ENCODE measurements at regions not wholly inside any gene's neighbourhood (a gene's known extent, or its start where the extent isn't known, plus 50 kb on each side); places are given as distances from the start of the nearest gene placed in this dataset.

- Histone ChIP-seq H3K4me2 (replicated peaks; ENCODE audit: extremely low read depth, low read length, poor library complexity, severe bottlenecking) (no peak overlapping the region), H3K36me3 (replicated peaks in 1 of 2; ENCODE audit: control insufficient read depth in 1 of 2, insufficient read depth in 2 of 2, low read length in 2 of 2) (no peaks in the 10 kb centered on the region), H3K4me3 (replicated peaks in 1 of 3; ENCODE audit: low read depth in 2 of 3, low read length in 3 of 3) (no peak overlapping the region), H3K4me1 (ENCODE audit: control insufficient read depth in 1 of 2, insufficient read depth in 2 of 2, low read length in 2 of 2) (peaks cover 10 to 12% of the 10 kb centered on the region in 2 donors), H3K79me2 (ENCODE audit: insufficient read depth, low read length) (no peaks in the 10 kb centered on the region), H3K27ac (ENCODE audit: low read depth in 1 of 2, low read length in 2 of 2) (no peak overlapping the region), H3K27me3 (ENCODE audit: control insufficient read depth in 2 of 2, insufficient read depth in 2 of 2, low read length in 2 of 2) (no peaks in the 10 kb centered on the region), H2AFZ (ENCODE audit: insufficient read depth, low read depth, low read length, poor library complexity, severe bottlenecking) (no peak overlapping the region), H3K9ac (ENCODE audit: insufficient read depth, low read length, poor library complexity, severe bottlenecking) (no peak overlapping the region), H3K9me3 (replicated peaks in 1 of 2; ENCODE audit: control insufficient read depth in 1 of 2, insufficient read depth in 1 of 2, low read length in 2 of 2) (no peaks in the 10 kb centered on the region), H4K20me1 (ENCODE audit: insufficient read depth, low read length) (no peaks in the 10 kb centered on the region)
- intact Hi-C loops (cut with micrococcal nuclease): no loop called here
- Mint-ChIP-seq H3K36me3 (no peaks in the 10 kb centered on the region), H3K9me3 (peaks cover 0 to 1% (median 0%) of the 10 kb centered on the region in 7 donors), H3K4me1 (peaks cover 13% of the 10 kb centered on the region), H3K4me3 (no peak overlapping the region), H3K27me3 (ENCODE audit: low read depth in 3 of 3) (peaks cover 5 to 11% (median 6%) of the 10 kb centered on the region in 3 donors), H3K27ac (no peak overlapping the region)
- DNase-seq: no peak
- no peak for TF ChIP-seq CTCF (IDR thresholded peaks at IDR 0.05)
- 100% methylated on average over 1 of the region's 2 CpGs for WGBS (ENCODE audit: insufficient coverage)
These were observed 408.9 kb downstream of the ZNF536 start for GRCh38 chr19:30781047-30781446.

GRCh38 chr19:30780456-30780855, 408.3 kb downstream of the ZNF536 start:
- TF ChIP-seq CTCF (IDR thresholded peaks at IDR 0.05): no peak

More at GRCh38 chr19:30780456-30780855, 408.3 kb downstream of the ZNF536 start:
- Mint-ChIP-seq H3K27ac (no peak overlapping the region), H3K27me3 (ENCODE audit: low read depth in 3 of 3) (peaks cover 5 to 11% (median 6%) of the 10 kb centered on the region in 3 donors), H3K4me3 (no peak overlapping the region), H3K4me1 (peaks cover 8% of the 10 kb centered on the region), H3K9me3 (peaks cover 0 to 1% (median 0%) of the 10 kb centered on the region in 7 donors), H3K36me3 (no peaks in the 10 kb centered on the region)
- H4K20me1 ChIP-seq (ENCODE audit: insufficient read depth, low read length): no peaks in the 10 kb centered on the region
- H3K36me3 ChIP-seq (replicated peaks in 1 of 2; ENCODE audit: control insufficient read depth in 1 of 2, insufficient read depth in 2 of 2, low read length in 2 of 2): no peaks in the 10 kb centered on the region
- no peaks in the 10 kb centered on the region for H3K79me2 ChIP-seq (ENCODE audit: insufficient read depth, low read length)
- no peak for DNase-seq
- no peaks in the 10 kb centered on the region for H3K9me3 ChIP-seq (replicated peaks in 1 of 2; ENCODE audit: control insufficient read depth in 1 of 2, insufficient read depth in 1 of 2, low read length in 2 of 2)
- intact Hi-C loops (cut with micrococcal nuclease): no loop called here
- no CpG with 5 or more reads among the region's 2 CpGs for WGBS (ENCODE audit: insufficient coverage)
- H3K4me1 ChIP-seq (ENCODE audit: control insufficient read depth in 1 of 2, insufficient read depth in 2 of 2, low read length in 2 of 2): peaks cover 6% of the 10 kb centered on the region in 2 donors
- no peak overlapping the region for H3K27ac ChIP-seq (ENCODE audit: low read depth in 1 of 2, low read length in 2 of 2)
- no peak overlapping the region for H3K9ac ChIP-seq (ENCODE audit: insufficient read depth, low read length, poor library complexity, severe bottlenecking)
- no peaks in the 10 kb centered on the region for H3K27me3 ChIP-seq (ENCODE audit: control insufficient read depth in 2 of 2, insufficient read depth in 2 of 2, low read length in 2 of 2)
- H2AFZ ChIP-seq (ENCODE audit: insufficient read depth, low read depth, low read length, poor library complexity, severe bottlenecking): no peak overlapping the region
- H3K4me3 ChIP-seq (replicated peaks in 1 of 3; ENCODE audit: low read depth in 2 of 3, low read length in 3 of 3): no peak overlapping the region
- H3K4me2 ChIP-seq (replicated peaks; ENCODE audit: extremely low read depth, low read length, poor library complexity, severe bottlenecking): no peak overlapping the region
